Endothelial cell of umbilical vein (primary cell): ENCODE measurements at regions not wholly inside any gene's neighbourhood (a gene's known extent, or its start where the extent isn't known, plus 50 kb on each side); places are given as distances from the start of the nearest gene placed in this dataset.

Source experiments
- EZH2 ChIP-seq: IDR thresholded peaks from 2 replicates; pipeline ENCODE4 v1.6.1; 2012; ENCODE audit warnings: borderline replicate concordance, low read depth, mild to moderate bottlenecking, moderate library complexity, low read length, inconsistent platforms; ENCODE audit not compliant: severe bottlenecking
- FOS ChIP-seq: IDR thresholded peaks from 2 replicates; pipeline ENCODE4 v1.6.1; 2011; ENCODE audit warnings: mild to moderate bottlenecking, low read length, moderate library complexity, borderline replicate concordance; ENCODE audit not compliant: insufficient read depth
- GATA2 ChIP-seq: IDR thresholded peaks from 2 replicates; pipeline ENCODE4 v1.7.0; 2011; ENCODE audit warnings: low read depth, mild to moderate bottlenecking, moderate library complexity, mixed read lengths, low read length; ENCODE audit not compliant: insufficient read length, insufficient read depth
- JUN ChIP-seq: IDR thresholded peaks from 2 replicates; pipeline ENCODE4 v1.6.1; 2011; ENCODE audit warnings: borderline replicate concordance, low read depth; ENCODE audit not compliant: insufficient read length, insufficient read depth
- MYC ChIP-seq: IDR thresholded peaks from one replicate; pipeline ENCODE4 v1.6.1; 2011; ENCODE audit warnings: mild to moderate bottlenecking, low read depth, low read length
- POLR2A ChIP-seq: IDR thresholded peaks from 2 replicates; pipeline ENCODE4 v1.6.1; 2012; ENCODE audit warnings: low read depth, mild to moderate bottlenecking, control low read depth, low read length
- POLR2AphosphoS5 ChIP-seq: IDR thresholded peaks from 2 replicates; pipeline ENCODE4 v1.6.1; 2012; ENCODE audit warnings: low read depth, mild to moderate bottlenecking, control low read depth, low read length, moderate library complexity; ENCODE audit not compliant: insufficient read depth
- TF ChIP-seq, protein P1 (sequence below), 2 donors: IDR thresholded peaks; 1 replicate in 1 of 2; 2 replicates in 1 of 2; pipeline ENCODE4 v1.5.1; 2011; ENCODE audit warnings: low read length in 2 of 2, mild to moderate bottlenecking in 2 of 2, moderate library complexity in 2 of 2, control low read depth in 1 of 2, inconsistent platforms in 1 of 2, low read depth in 1 of 2; ENCODE audit not compliant: insufficient read depth in 1 of 2; ENCODE audit errors: extremely low read depth in 1 of 2
- TF ChIP-seq, protein P2 (sequence below): IDR thresholded peaks from 2 replicates; pipeline ENCODE4 v1.6.1; 2011; ENCODE audit not compliant: insufficient read depth, insufficient read length

DNA sequence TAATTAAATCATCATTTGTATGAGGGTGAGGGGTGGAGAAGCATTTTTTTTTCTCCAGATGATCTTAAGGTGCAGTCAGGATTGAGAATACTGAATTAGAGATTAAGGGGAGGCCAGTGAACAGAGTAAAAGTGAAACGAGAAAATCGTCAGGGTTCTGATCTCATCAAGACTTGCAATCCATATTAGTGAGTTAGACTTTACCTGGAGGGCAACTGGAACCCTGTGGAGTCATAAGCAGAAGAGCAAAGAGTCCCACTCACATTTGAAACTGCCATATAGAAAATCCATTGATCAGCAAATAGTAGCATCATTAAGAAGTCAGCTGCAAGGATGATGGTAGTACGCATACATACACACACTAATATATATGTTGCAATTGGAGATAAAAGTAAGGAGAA, 466.2 kb upstream of the PAPPA start:
- TF ChIP-seq POLR2A (no peak), POLR2AphosphoS5 (no peak), MYC (no peak), EZH2 (no peak), FOS (no peak), GATA2 (no peak), JUN (no peak)
- TF ChIP-seq, protein P1, sequence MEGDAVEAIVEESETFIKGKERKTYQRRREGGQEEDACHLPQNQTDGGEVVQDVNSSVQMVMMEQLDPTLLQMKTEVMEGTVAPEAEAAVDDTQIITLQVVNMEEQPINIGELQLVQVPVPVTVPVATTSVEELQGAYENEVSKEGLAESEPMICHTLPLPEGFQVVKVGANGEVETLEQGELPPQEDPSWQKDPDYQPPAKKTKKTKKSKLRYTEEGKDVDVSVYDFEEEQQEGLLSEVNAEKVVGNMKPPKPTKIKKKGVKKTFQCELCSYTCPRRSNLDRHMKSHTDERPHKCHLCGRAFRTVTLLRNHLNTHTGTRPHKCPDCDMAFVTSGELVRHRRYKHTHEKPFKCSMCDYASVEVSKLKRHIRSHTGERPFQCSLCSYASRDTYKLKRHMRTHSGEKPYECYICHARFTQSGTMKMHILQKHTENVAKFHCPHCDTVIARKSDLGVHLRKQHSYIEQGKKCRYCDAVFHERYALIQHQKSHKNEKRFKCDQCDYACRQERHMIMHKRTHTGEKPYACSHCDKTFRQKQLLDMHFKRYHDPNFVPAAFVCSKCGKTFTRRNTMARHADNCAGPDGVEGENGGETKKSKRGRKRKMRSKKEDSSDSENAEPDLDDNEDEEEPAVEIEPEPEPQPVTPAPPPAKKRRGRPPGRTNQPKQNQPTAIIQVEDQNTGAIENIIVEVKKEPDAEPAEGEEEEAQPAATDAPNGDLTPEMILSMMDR (IDR thresholded peaks at IDR 0.05; ENCODE audit: extremely low read depth in 1 of 2, insufficient read depth in 1 of 2, low read depth in 1 of 2, low read length in 2 of 2): no peak
- TF ChIP-seq, protein P2, sequence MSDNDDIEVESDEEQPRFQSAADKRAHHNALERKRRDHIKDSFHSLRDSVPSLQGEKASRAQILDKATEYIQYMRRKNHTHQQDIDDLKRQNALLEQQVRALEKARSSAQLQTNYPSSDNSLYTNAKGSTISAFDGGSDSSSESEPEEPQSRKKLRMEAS: no peak
